ENCODE measurements at regions not wholly inside any gene's neighbourhood (a gene's known extent, or its start where the extent isn't known, plus 50 kb on each side); places are given as distances from the start of the nearest gene placed in this dataset.

DNA sequence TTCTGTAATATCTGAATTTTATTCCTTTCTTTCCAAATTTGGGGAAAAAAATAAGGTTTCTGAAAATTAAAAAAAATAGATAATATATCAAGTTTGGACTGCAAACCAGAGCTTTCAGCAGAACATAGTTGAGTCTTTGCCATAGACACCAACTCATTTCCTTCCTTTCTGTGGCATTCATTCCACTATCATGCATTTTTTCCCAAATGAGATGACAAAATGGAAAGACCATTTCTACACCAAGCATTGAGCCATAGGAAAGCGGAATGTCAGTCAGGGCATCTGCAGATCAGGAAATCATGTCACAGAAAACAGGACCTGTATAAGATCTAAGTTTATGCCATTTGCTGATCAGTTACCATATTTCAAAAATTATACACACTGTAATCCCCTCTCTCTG lies 333.3 kb upstream of the THBS1 start:
- H3K27ac ChIP-seq (ENCODE audit: low read length) = no peak overlapping the region
- no peaks in the 10 kb centered on the region for H3F3A ChIP-seq (ENCODE audit: insufficient read depth, low read length, poor library complexity, severe bottlenecking)
- no peaks in the 10 kb centered on the region for H3K79me2 ChIP-seq (replicated peaks; ENCODE audit: insufficient read depth, low read length)
- H2AFZ ChIP-seq (ENCODE audit: low read depth, low read length) = no peak overlapping the region
- no peaks in the 10 kb centered on the region for H3K9me2 ChIP-seq (ENCODE audit: insufficient read depth, low read length)
- H3K27me3 ChIP-seq (ENCODE audit: insufficient read depth, low read depth, low read length) = no peaks in the 10 kb centered on the region
- no peaks in the 10 kb centered on the region for H3K9me3 ChIP-seq (ENCODE audit: low read length)
- H4K20me1 ChIP-seq (ENCODE audit: insufficient read depth) = no peaks in the 10 kb centered on the region
- H3K4me3 ChIP-seq (ENCODE audit: low read length) = no peak overlapping the region
- no peak overlapping the region for H3K9ac ChIP-seq (ENCODE audit: low read length)
- no peak overlapping the region for H3K4me2 ChIP-seq (ENCODE audit: low read length)
- TF ChIP-seq MXI1 (conservative IDR thresholded peaks at IDR 0.05; ENCODE audit: poor library complexity, severe bottlenecking) (no peak), TAF1 (IDR thresholded peaks at IDR 0.05; ENCODE audit: low read depth) (no peak), EP300 (conservative IDR thresholded peaks at IDR 0.05; ENCODE audit: poor library complexity, severe bottlenecking) (no peak), RAD21 (conservative IDR thresholded peaks at IDR 0.05) (no peak), EZH2 (IDR thresholded peaks at IDR 0.05; ENCODE audit: borderline replicate concordance, insufficient read depth, low read length, poor library complexity, severe bottlenecking) (no peak), POLR2AphosphoS5 (IDR thresholded peaks at IDR 0.05) (no peak), SMC3 (conservative IDR thresholded peaks at IDR 0.05; ENCODE audit: poor library complexity) (no peak)
- TF ChIP-seq, protein P1, sequence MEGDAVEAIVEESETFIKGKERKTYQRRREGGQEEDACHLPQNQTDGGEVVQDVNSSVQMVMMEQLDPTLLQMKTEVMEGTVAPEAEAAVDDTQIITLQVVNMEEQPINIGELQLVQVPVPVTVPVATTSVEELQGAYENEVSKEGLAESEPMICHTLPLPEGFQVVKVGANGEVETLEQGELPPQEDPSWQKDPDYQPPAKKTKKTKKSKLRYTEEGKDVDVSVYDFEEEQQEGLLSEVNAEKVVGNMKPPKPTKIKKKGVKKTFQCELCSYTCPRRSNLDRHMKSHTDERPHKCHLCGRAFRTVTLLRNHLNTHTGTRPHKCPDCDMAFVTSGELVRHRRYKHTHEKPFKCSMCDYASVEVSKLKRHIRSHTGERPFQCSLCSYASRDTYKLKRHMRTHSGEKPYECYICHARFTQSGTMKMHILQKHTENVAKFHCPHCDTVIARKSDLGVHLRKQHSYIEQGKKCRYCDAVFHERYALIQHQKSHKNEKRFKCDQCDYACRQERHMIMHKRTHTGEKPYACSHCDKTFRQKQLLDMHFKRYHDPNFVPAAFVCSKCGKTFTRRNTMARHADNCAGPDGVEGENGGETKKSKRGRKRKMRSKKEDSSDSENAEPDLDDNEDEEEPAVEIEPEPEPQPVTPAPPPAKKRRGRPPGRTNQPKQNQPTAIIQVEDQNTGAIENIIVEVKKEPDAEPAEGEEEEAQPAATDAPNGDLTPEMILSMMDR (IDR thresholded peaks at IDR 0.05; ENCODE audit: poor library complexity, severe bottlenecking) = no peak
- TF ChIP-seq, protein P2, sequence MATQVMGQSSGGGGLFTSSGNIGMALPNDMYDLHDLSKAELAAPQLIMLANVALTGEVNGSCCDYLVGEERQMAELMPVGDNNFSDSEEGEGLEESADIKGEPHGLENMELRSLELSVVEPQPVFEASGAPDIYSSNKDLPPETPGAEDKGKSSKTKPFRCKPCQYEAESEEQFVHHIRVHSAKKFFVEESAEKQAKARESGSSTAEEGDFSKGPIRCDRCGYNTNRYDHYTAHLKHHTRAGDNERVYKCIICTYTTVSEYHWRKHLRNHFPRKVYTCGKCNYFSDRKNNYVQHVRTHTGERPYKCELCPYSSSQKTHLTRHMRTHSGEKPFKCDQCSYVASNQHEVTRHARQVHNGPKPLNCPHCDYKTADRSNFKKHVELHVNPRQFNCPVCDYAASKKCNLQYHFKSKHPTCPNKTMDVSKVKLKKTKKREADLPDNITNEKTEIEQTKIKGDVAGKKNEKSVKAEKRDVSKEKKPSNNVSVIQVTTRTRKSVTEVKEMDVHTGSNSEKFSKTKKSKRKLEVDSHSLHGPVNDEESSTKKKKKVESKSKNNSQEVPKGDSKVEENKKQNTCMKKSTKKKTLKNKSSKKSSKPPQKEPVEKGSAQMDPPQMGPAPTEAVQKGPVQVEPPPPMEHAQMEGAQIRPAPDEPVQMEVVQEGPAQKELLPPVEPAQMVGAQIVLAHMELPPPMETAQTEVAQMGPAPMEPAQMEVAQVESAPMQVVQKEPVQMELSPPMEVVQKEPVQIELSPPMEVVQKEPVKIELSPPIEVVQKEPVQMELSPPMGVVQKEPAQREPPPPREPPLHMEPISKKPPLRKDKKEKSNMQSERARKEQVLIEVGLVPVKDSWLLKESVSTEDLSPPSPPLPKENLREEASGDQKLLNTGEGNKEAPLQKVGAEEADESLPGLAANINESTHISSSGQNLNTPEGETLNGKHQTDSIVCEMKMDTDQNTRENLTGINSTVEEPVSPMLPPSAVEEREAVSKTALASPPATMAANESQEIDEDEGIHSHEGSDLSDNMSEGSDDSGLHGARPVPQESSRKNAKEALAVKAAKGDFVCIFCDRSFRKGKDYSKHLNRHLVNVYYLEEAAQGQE (IDR thresholded peaks at IDR 0.05; ENCODE audit: borderline replicate concordance) = no peak
- no peaks in the 10 kb centered on the region for H3K36me3 ChIP-seq (ENCODE audit: insufficient read depth, low read length)

DNA sequence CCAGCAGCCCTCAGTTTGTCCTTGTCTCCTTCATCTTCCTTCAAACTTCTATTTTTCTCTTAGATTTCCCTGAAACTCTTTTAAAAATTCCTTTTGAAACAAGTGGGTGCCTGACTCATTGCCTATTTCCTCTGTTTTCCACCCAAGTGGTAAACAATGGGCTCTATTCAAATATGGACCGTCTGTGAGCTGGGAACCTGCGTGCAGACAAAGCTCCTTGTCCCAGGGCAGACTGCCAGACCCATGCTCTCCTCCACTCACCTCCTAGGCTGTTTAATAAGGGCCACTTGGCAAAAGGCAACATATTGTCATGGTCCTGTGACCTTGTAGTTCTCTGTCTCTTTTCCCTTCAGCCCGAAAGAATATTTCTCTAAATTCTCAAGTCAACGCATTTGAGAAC lies 332.7 kb upstream of the THBS1 start:
- no peaks in the 10 kb centered on the region for H3F3A ChIP-seq (ENCODE audit: insufficient read depth, low read length, poor library complexity, severe bottlenecking)
- H3K4me2 ChIP-seq (ENCODE audit: low read length) = no peak overlapping the region
- H3K9ac ChIP-seq (ENCODE audit: low read length) = no peak overlapping the region
- H2AFZ ChIP-seq (ENCODE audit: low read depth, low read length) = no peak overlapping the region
- TF ChIP-seq SMC3 (conservative IDR thresholded peaks at IDR 0.05; ENCODE audit: poor library complexity) (no peak), TAF1 (IDR thresholded peaks at IDR 0.05; ENCODE audit: low read depth) (no peak), RAD21 (conservative IDR thresholded peaks at IDR 0.05) (no peak), POLR2AphosphoS5 (IDR thresholded peaks at IDR 0.05) (no peak), MXI1 (conservative IDR thresholded peaks at IDR 0.05; ENCODE audit: poor library complexity, severe bottlenecking) (no peak), EZH2 (IDR thresholded peaks at IDR 0.05; ENCODE audit: borderline replicate concordance, insufficient read depth, low read length, poor library complexity, severe bottlenecking) (no peak), EP300 (conservative IDR thresholded peaks at IDR 0.05; ENCODE audit: poor library complexity, severe bottlenecking) (no peak)
- TF ChIP-seq, protein P1 (IDR thresholded peaks at IDR 0.05; ENCODE audit: poor library complexity, severe bottlenecking) = no peak
- TF ChIP-seq, protein P2 (IDR thresholded peaks at IDR 0.05; ENCODE audit: borderline replicate concordance) = no peak
- H3K79me2 ChIP-seq (replicated peaks; ENCODE audit: insufficient read depth, low read length) = no peaks in the 10 kb centered on the region
- no peak overlapping the region for H3K4me3 ChIP-seq (ENCODE audit: low read length)
- no peaks in the 10 kb centered on the region for H3K9me2 ChIP-seq (ENCODE audit: insufficient read depth, low read length)
- H3K9me3 ChIP-seq (ENCODE audit: low read length) = no peaks in the 10 kb centered on the region
- H3K27me3 ChIP-seq (ENCODE audit: insufficient read depth, low read depth, low read length) = no peaks in the 10 kb centered on the region
- H3K27ac ChIP-seq (ENCODE audit: low read length) = no peak overlapping the region
- H4K20me1 ChIP-seq (ENCODE audit: insufficient read depth) = no peaks in the 10 kb centered on the region
- H3K36me3 ChIP-seq (ENCODE audit: insufficient read depth, low read length) = no peaks in the 10 kb centered on the region
